Lower leg skin (tissue), 4 donors: ENCODE measurements at regions not wholly inside any gene's neighbourhood (a gene's known extent, or its start where the extent isn't known, plus 50 kb on each side); places are given as distances from the start of the nearest gene placed in this dataset.

Experiments used
- DNase-seq, 2 donors: peaks; one replicate each; pipeline ENCODE4 v3.0.0-alpha.2; 2019; ENCODE audit warnings: low spot score in 2 of 2
- H3K4me3 ChIP-seq: fragments of 200-600 bp; sonication (generic); 2 replicates; pipeline ENCODE4 v1.5.1; 2017; ENCODE audit warnings: mild to moderate bottlenecking, low read depth; ENCODE audit not compliant: poor library complexity, severe bottlenecking
- POLR2A ChIP-seq, 2 donors: fragments of 450-650 bp; IDR thresholded peaks; one replicate each; pipeline ENCODE4 v1.6.1; 2016 to 2017; ENCODE audit warnings: antibody characterized with exemption in 2 of 2, mild to moderate bottlenecking in 1 of 2, moderate library complexity in 1 of 2
- WGBS, 2 donors: methylation state at CpG; one replicate each; pipeline ENCODE4 v1.1.5; 2018; 5-methylcytosine and 5-hydroxymethylcytosine counted together
- intact Hi-C: fragments of 100-400 bp; cut with DNase I; formaldehyde crosslinking; loops from one replicate; pipeline ENCODE4 v1.15.0; 2023; ENCODE audit warnings: low total_unique reads
- TF ChIP-seq, protein P1 (sequence below), 3 donors: fragments of 450-650 bp; IDR thresholded peaks; one replicate each; pipeline ENCODE4 v1.5.1; 2016; ENCODE audit warnings: antibody characterized with exemption in 3 of 3, mild to moderate bottlenecking in 3 of 3, moderate library complexity in 2 of 3

- WGBS, 2 donors, result 88 to 91% methylated on average over 2 of the region's 2 CpGs
- TF ChIP-seq POLR2A (IDR thresholded peaks at IDR 0.05), result no peak
- TF ChIP-seq, protein P1, sequence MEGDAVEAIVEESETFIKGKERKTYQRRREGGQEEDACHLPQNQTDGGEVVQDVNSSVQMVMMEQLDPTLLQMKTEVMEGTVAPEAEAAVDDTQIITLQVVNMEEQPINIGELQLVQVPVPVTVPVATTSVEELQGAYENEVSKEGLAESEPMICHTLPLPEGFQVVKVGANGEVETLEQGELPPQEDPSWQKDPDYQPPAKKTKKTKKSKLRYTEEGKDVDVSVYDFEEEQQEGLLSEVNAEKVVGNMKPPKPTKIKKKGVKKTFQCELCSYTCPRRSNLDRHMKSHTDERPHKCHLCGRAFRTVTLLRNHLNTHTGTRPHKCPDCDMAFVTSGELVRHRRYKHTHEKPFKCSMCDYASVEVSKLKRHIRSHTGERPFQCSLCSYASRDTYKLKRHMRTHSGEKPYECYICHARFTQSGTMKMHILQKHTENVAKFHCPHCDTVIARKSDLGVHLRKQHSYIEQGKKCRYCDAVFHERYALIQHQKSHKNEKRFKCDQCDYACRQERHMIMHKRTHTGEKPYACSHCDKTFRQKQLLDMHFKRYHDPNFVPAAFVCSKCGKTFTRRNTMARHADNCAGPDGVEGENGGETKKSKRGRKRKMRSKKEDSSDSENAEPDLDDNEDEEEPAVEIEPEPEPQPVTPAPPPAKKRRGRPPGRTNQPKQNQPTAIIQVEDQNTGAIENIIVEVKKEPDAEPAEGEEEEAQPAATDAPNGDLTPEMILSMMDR (IDR thresholded peaks at IDR 0.05), result no peak
- DNase-seq, result no peak
- intact Hi-C loops, result no loop called here
- no peak overlapping the region for H3K4me3 ChIP-seq
Observed at GRCh38 chr1:200317236-200317635, 92.6 kb downstream of the ZNF281 start.

GRCh38 chr1:200316148-200316803, 93.6 kb downstream of the ZNF281 start:
- intact Hi-C loops, result no loop called here
- H3K4me3 ChIP-seq, result no peak overlapping the region
- TF ChIP-seq POLR2A (IDR thresholded peaks at IDR 0.05), result no peak
- TF ChIP-seq, protein P1 (IDR thresholded peaks at IDR 0.05), result no peak
- 45 to 50% methylated on average over 7 of the region's 7 CpGs for WGBS, 2 donors
- no peak for DNase-seq

DNA sequence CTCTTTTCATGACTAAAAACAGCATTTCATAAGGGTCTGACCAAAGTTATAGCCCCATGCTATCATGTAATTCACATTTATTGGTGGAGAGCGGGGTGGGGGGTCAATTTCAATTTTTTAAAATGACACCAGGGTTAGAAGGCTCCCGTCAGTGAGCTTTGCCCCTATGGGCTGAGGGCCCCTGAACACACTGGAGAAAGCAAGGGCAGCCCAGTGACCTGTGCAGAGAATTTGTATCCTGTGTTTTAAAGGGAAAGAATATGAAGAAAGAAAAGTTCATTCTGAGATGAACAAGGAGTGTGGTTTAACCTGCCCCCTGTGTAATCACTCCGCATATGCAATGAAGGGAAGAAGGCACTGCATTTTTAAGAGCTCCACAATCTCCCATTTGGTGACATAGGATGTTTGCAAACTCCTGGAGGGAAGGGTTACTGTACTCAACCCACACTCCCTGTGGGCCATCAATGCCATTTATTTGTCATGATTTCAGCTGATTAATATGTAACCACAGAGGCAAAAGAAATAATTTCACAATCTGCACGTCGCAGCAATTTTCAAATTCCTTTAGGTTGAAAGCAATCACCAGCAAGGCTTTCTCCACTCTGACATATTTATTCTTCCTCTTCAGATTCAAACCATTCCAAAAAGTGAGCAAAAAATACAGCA, 95.6 kb downstream of the ZNF281 start:
- no peak overlapping the region for H3K4me3 ChIP-seq
- 65 to 72% methylated on average over 5 of the region's 5 CpGs for WGBS, 2 donors
- intact Hi-C loops, result no loop called here
- no peak for DNase-seq
- TF ChIP-seq, protein P1 (IDR thresholded peaks at IDR 0.05), result no peak
- TF ChIP-seq POLR2A (IDR thresholded peaks at IDR 0.05), result no peak

DNA sequence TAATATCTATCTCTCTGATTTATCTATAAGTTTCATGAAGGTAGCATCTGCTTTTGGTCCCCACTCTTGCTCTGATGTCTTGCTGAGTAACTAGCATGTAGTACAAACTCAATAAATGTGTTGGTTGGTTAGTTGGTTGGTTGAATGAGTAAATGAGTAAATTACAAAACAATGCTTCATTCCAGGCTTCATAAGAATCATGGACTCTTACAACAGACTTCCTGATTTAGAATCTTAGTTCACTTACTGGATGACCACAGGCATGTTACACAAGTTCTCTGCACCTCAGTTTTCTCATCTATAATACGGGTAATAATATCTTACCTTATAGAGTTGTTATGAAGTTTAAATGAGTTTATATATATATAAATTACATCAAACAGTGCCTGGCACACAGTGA, 98.6 kb downstream of the ZNF281 start:
- no peak overlapping the region for H3K4me3 ChIP-seq
- 89 to 91% methylated on average over 1 of the region's 1 CpG for WGBS, 2 donors
- TF ChIP-seq, protein P1 (IDR thresholded peaks at IDR 0.05), result no peak
- no peak for TF ChIP-seq POLR2A (IDR thresholded peaks at IDR 0.05)
- intact Hi-C loops, result no loop called here
- DNase-seq, result no peak

GRCh38 chr1:200310824-200311223, 99.0 kb downstream of the ZNF281 start:
- 77 to 79% methylated on average over 2 of the region's 2 CpGs for WGBS, 2 donors
- H3K4me3 ChIP-seq, result no peak overlapping the region
- DNase-seq, result no peak
- no peak for TF ChIP-seq POLR2A (IDR thresholded peaks at IDR 0.05)
- TF ChIP-seq, protein P1 (IDR thresholded peaks at IDR 0.05), result no peak
- intact Hi-C loops, result no loop called here

GRCh38 chr1:200307755-200308066, 102.1 kb downstream of the ZNF281 start:
- intact Hi-C loops, result no loop called here
- no peak for DNase-seq
- no peak for TF ChIP-seq POLR2A (IDR thresholded peaks at IDR 0.05)
- TF ChIP-seq, protein P1 (IDR thresholded peaks at IDR 0.05), result no peak
- H3K4me3 ChIP-seq, result no peak overlapping the region
- 62 to 66% methylated on average over 2 of the region's 2 CpGs for WGBS, 2 donors
